OCI-LY1 (cell line): ENCODE measurements at regions not wholly inside any gene's neighbourhood (a gene's known extent, or its start where the extent isn't known, plus 50 kb on each side); places are given as distances from the start of the nearest gene placed in this dataset.

ENCODE experiments used
- H2AFZ ChIP-seq: fragments of 200-600 bp; sonication (generic), shearing (Covaris generic); 2 replicates; pipeline ENCODE4 v1.6.0; 2014; ENCODE audit warnings: antibody characterized with exemption, mild to moderate bottlenecking, low read length
- H3F3A ChIP-seq: fragments of 200-600 bp; sonication (generic), shearing (Covaris generic); 2 replicates; pipeline ENCODE4 v1.6.0; 2014; ENCODE audit warnings: mild to moderate bottlenecking, antibody characterized with exemption, low read length, moderate library complexity; ENCODE audit not compliant: insufficient read depth
- H3K27ac ChIP-seq: fragments of 200-600 bp; sonication (generic); 2 replicates; pipeline ENCODE4 v1.5.1; 2014; ENCODE audit warnings: low read length, mixed run types, mild to moderate bottlenecking, low read depth; ENCODE audit not compliant: poor library complexity, severe bottlenecking
- H3K27me3 ChIP-seq: fragments of 200-600 bp; sonication (generic); 2 replicates; pipeline ENCODE4 v1.6.0; 2014; ENCODE audit warnings: antibody characterized with exemption, mild to moderate bottlenecking, low read length, moderate library complexity; ENCODE audit not compliant: insufficient read depth
- H3K36me3 ChIP-seq: fragments of 200-600 bp; sonication (generic); 2 replicates; pipeline ENCODE4 v1.6.1; 2014; ENCODE audit warnings: mild to moderate bottlenecking, antibody characterized with exemption, low read length, moderate library complexity, mixed read lengths; ENCODE audit not compliant: insufficient read depth
- H3K4me1 ChIP-seq: fragments of 200-600 bp; sonication (generic); 2 replicates; pipeline ENCODE4 v1.5.1; 2014; ENCODE audit warnings: mild to moderate bottlenecking, low read length, moderate library complexity; ENCODE audit not compliant: insufficient read depth, severe bottlenecking
- H3K4me2 ChIP-seq: fragments of 200-600 bp; sonication (generic), shearing (Covaris generic); 2 replicates; pipeline ENCODE4 v1.6.1; 2014; ENCODE audit warnings: low read length
- H3K4me3 ChIP-seq: fragments of 200-600 bp; sonication (generic); 2 replicates; pipeline ENCODE4 v1.5.1; 2014; ENCODE audit warnings: low read length, low read depth, mild to moderate bottlenecking, mixed read lengths; ENCODE audit not compliant: poor library complexity, severe bottlenecking
- H3K79me2 ChIP-seq: fragments of 200-600 bp; shearing (Covaris generic); 2 replicates; pipeline ENCODE4 v1.6.1; 2016; ENCODE audit warnings: mixed run types, low read length, mixed read lengths; ENCODE audit not compliant: insufficient read depth
- H3K9ac ChIP-seq: fragments of 200-600 bp; sonication (generic), shearing (Covaris generic); 2 replicates; pipeline ENCODE4 v1.6.1; 2014; ENCODE audit warnings: mild to moderate bottlenecking, low read length, mixed read lengths
- H3K9me2 ChIP-seq: fragments of 200-600 bp; sonication (generic), shearing (Covaris generic); 2 replicates; pipeline ENCODE4 v1.6.1; 2014; ENCODE audit warnings: low read depth, mild to moderate bottlenecking, low read length, mixed read lengths
- H3K9me3 ChIP-seq: fragments of 200-600 bp; shearing (Covaris generic); 2 replicates; pipeline ENCODE4 v1.6.1; 2014; ENCODE audit warnings: low read length, mixed read lengths
- H4K20me1 ChIP-seq: fragments of 200-600 bp; sonication (generic), shearing (Covaris generic); 2 replicates; pipeline ENCODE4 v1.6.0; 2016; ENCODE audit warnings: mild to moderate bottlenecking, low read length; ENCODE audit not compliant: insufficient read depth
- EZH2 ChIP-seq: fragments of 200-600 bp; sonication (generic), shearing (Covaris generic); IDR thresholded peaks from 2 replicates; pipeline ENCODE4 v1.8.0; 2017; ENCODE audit warnings: borderline replicate concordance, mixed run types, mild to moderate bottlenecking, antibody characterized with exemption, low read length, moderate library complexity, mixed read lengths
- TF ChIP-seq, protein P1 (sequence below): fragments of 200-600 bp; sonication (generic), shearing (Covaris generic); IDR thresholded peaks from 2 replicates; pipeline ENCODE4 v1.5.1; 2017; ENCODE audit warnings: mild to moderate bottlenecking, antibody characterized with exemption, low read length, moderate library complexity, mixed read lengths

DNA sequence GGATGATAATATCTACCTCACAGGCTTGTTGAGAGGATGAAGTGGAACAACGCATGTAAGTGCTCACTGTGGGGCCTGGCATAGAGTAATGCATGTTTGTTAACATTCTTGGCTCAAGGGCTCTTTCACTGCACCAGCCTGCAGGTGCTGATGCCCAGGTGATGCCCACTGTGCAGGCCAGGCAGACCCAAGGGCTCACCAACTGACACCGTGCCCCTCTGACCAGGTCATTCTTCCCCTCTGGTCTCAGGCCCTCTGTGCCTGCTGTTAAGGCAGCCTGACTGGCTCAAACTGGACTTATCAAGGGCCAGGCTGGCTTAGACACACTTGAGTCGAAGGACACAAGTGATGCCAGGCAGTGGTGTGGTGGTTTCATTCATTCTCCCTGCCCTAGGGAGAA lies 90.5 kb downstream of the PJA1 start:
- no peak overlapping the region for H3K9ac ChIP-seq
- no peak overlapping the region for H3K4me2 ChIP-seq
- H3F3A ChIP-seq, result no peaks in the 10 kb centered on the region
- no peaks in the 10 kb centered on the region for H4K20me1 ChIP-seq
- no peak for TF ChIP-seq EZH2
- TF ChIP-seq, protein P1, sequence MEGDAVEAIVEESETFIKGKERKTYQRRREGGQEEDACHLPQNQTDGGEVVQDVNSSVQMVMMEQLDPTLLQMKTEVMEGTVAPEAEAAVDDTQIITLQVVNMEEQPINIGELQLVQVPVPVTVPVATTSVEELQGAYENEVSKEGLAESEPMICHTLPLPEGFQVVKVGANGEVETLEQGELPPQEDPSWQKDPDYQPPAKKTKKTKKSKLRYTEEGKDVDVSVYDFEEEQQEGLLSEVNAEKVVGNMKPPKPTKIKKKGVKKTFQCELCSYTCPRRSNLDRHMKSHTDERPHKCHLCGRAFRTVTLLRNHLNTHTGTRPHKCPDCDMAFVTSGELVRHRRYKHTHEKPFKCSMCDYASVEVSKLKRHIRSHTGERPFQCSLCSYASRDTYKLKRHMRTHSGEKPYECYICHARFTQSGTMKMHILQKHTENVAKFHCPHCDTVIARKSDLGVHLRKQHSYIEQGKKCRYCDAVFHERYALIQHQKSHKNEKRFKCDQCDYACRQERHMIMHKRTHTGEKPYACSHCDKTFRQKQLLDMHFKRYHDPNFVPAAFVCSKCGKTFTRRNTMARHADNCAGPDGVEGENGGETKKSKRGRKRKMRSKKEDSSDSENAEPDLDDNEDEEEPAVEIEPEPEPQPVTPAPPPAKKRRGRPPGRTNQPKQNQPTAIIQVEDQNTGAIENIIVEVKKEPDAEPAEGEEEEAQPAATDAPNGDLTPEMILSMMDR, result no peak
- H3K9me3 ChIP-seq, result no peaks in the 10 kb centered on the region
- H3K9me2 ChIP-seq, result no peaks in the 10 kb centered on the region
- H3K27me3 ChIP-seq, result no peaks in the 10 kb centered on the region
- no peaks in the 10 kb centered on the region for H3K79me2 ChIP-seq
- no peaks in the 10 kb centered on the region for H3K4me1 ChIP-seq
- no peak overlapping the region for H2AFZ ChIP-seq
- no peaks in the 10 kb centered on the region for H3K36me3 ChIP-seq
- H3K27ac ChIP-seq, result no peak overlapping the region
- no peak overlapping the region for H3K4me3 ChIP-seq

DNA sequence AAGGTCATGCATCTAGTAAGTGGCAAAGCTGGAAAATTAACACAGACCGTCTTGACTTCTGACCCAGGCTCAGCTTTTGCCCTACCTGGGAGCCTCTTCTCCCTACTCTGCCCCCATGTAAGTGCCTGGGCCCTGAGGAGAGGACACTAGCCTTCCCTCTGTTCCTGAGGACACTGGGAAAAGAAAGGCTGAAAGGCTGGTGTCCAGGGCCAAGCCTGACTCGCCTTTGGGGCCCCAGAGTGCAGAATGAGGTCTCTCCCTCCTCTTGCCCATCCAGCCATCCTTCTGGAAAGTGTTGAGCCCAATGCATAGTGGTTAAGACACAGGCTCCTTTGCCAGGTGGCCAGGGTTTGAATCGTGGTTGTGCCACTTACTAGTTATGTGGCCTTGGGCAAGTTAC lies 91.5 kb downstream of the PJA1 start:
- no peaks in the 10 kb centered on the region for H3F3A ChIP-seq
- no peaks in the 10 kb centered on the region for H3K4me1 ChIP-seq
- H3K27me3 ChIP-seq, result no peaks in the 10 kb centered on the region
- H3K9ac ChIP-seq, result no peak overlapping the region
- H3K4me2 ChIP-seq, result no peak overlapping the region
- H3K79me2 ChIP-seq, result no peaks in the 10 kb centered on the region
- H3K4me3 ChIP-seq, result no peak overlapping the region
- no peak overlapping the region for H2AFZ ChIP-seq
- no peaks in the 10 kb centered on the region for H3K9me3 ChIP-seq
- no peaks in the 10 kb centered on the region for H3K9me2 ChIP-seq
- H4K20me1 ChIP-seq, result no peaks in the 10 kb centered on the region
- TF ChIP-seq, protein P1, result no peak
- TF ChIP-seq EZH2, result no peak
- no peaks in the 10 kb centered on the region for H3K36me3 ChIP-seq
- no peak overlapping the region for H3K27ac ChIP-seq

DNA sequence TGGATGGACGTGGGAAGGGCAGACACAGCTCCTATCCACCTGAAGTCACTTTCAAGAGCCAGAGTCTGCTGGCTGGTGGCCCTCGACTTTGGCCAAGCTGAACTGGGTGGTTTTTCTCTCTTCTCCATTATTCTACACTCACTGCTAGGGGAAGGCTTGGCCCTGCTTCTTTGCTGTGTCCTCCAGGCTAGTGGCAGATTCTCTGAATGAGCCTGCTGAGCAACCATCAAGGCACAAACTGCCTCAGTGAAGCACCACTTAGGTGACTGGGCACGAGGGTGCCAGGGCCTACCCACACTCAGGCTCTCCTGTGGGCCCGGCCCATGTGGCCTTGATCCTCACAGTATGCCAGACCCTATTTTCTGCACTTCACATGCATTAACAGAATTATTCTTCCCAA lies 92.0 kb downstream of the PJA1 start:
- no peak overlapping the region for H3K4me3 ChIP-seq
- no peaks in the 10 kb centered on the region for H4K20me1 ChIP-seq
- no peak for TF ChIP-seq EZH2
- TF ChIP-seq, protein P1, result no peak
- no peak overlapping the region for H2AFZ ChIP-seq
- H3K36me3 ChIP-seq, result no peaks in the 10 kb centered on the region
- no peaks in the 10 kb centered on the region for H3K9me2 ChIP-seq
- no peak overlapping the region for H3K4me2 ChIP-seq
- H3K9me3 ChIP-seq, result no peaks in the 10 kb centered on the region
- H3K9ac ChIP-seq, result no peak overlapping the region
- no peaks in the 10 kb centered on the region for H3K4me1 ChIP-seq
- no peak overlapping the region for H3K27ac ChIP-seq
- H3F3A ChIP-seq, result no peaks in the 10 kb centered on the region
- no peaks in the 10 kb centered on the region for H3K79me2 ChIP-seq
- H3K27me3 ChIP-seq, result no peaks in the 10 kb centered on the region
